ENCODE measurements at regions not wholly inside any gene's neighbourhood (a gene's known extent, or its start where the extent isn't known, plus 50 kb on each side); places are given as distances from the start of the nearest gene placed in this dataset.
"Not testable (repeated sequence)": the region's sequence is repeated elsewhere in the genome, so short reads cannot be mapped to it uniquely, and the experiment has no call there.

GRCh38 chr11:119586181-119586580 lies 142.8 kb downstream of the NECTIN1 start:
- ATAC-seq = no peak
- H3K4me1 Mint-ChIP-seq = peaks cover 8% of the 10 kb centered on the region
- H3K36me3 Mint-ChIP-seq = no peaks in the 10 kb centered on the region
- no peak for DNase-seq (ENCODE audit: low spot score in 2 of 2)
- no peak overlapping the region for H3K4me3 Mint-ChIP-seq
- no peaks in the 10 kb centered on the region for H3K9me3 Mint-ChIP-seq
- no peak overlapping the region for H3K27ac Mint-ChIP-seq

GRCh38 chr11:119585043-119585781 lies 143.8 kb downstream of the NECTIN1 start:
- H3K4me3 Mint-ChIP-seq = peak overlapping the region; percentile 22
- no peaks in the 10 kb centered on the region for H3K36me3 Mint-ChIP-seq
- no peaks in the 10 kb centered on the region for H3K9me3 Mint-ChIP-seq
- H3K27ac Mint-ChIP-seq = no peak overlapping the region
- ATAC-seq (no peak), DNase-seq (ENCODE audit: low spot score in 2 of 2) (no peak)
- H3K4me1 Mint-ChIP-seq = peaks cover 8% of the 10 kb centered on the region

GRCh38 chr11:119584193-119585042 lies 144.6 kb downstream of the NECTIN1 start:
- no peaks in the 10 kb centered on the region for H3K36me3 Mint-ChIP-seq
- H3K4me1 Mint-ChIP-seq = peaks cover 8% of the 10 kb centered on the region
- no peak overlapping the region for H3K27ac Mint-ChIP-seq
- peak overlapping the region; percentile 22 for H3K4me3 Mint-ChIP-seq
- no peaks in the 10 kb centered on the region for H3K9me3 Mint-ChIP-seq
- DNase-seq (ENCODE audit: low spot score in 2 of 2) (no peak), ATAC-seq (peak; percentile 29)

- Mint-ChIP-seq H3K27ac (no peak overlapping the region), H3K36me3 (no peaks in the 10 kb centered on the region), H3K4me3 (no peak overlapping the region), H3K4me1 (peaks cover 8% of the 10 kb centered on the region), H3K9me3 (no peaks in the 10 kb centered on the region)
- ATAC-seq = no peak
- DNase-seq (ENCODE audit: low spot score in 2 of 2) = no peak
Observed at GRCh38 chr11:119583585-119583984, 145.4 kb downstream of the NECTIN1 start.

GRCh38 chr11:119581396-119581795 lies 147.6 kb downstream of the NECTIN1 start:
- H3K27ac Mint-ChIP-seq, H3K4me1 Mint-ChIP-seq: not testable (repeated sequence)

GRCh38 chr11:119580751-119581150 lies 148.2 kb downstream of the NECTIN1 start:
- no peaks in the 10 kb centered on the region for H3K9me3 Mint-ChIP-seq
- peaks cover 8% of the 10 kb centered on the region for H3K4me1 Mint-ChIP-seq
- no peak for ATAC-seq
- H3K4me3 Mint-ChIP-seq = no peak overlapping the region
- H3K36me3 Mint-ChIP-seq = no peaks in the 10 kb centered on the region
- DNase-seq (ENCODE audit: low spot score in 2 of 2) = no peak
- no peak overlapping the region for H3K27ac Mint-ChIP-seq

More at GRCh38 chr11:119581396-119581795, 147.6 kb downstream of the NECTIN1 start:
- not testable (repeated sequence) for H3K4me3 Mint-ChIP-seq; H3K9me3 Mint-ChIP-seq; DNase-seq (ENCODE audit: low spot score in 2 of 2); H3K36me3 Mint-ChIP-seq; ATAC-seq

- Mint-ChIP-seq H3K36me3 (no peaks in the 10 kb centered on the region), H3K9me3 (no peaks in the 10 kb centered on the region), H3K4me1 (peaks cover 8% of the 10 kb centered on the region), H3K4me3 (no peak overlapping the region), H3K27ac (no peak overlapping the region)
- no peak for DNase-seq (ENCODE audit: low spot score in 2 of 2)
- no peak for ATAC-seq
Observed at GRCh38 chr11:119580081-119580480, 148.9 kb downstream of the NECTIN1 start.

- Mint-ChIP-seq H3K4me1 (no peaks in the 10 kb centered on the region), H3K4me3 (no peak overlapping the region), H3K36me3 (no peaks in the 10 kb centered on the region), H3K9me3 (no peaks in the 10 kb centered on the region), H3K27ac (no peak overlapping the region)
- DNase-seq (ENCODE audit: low spot score in 2 of 2) = no peak
- no peak for ATAC-seq
Observed at GRCh38 chr11:119578521-119579191, 150.3 kb downstream of the NECTIN1 start.

- ATAC-seq (no peak), DNase-seq (ENCODE audit: low spot score in 2 of 2) (no peak)
- H3K4me3 Mint-ChIP-seq = no peak overlapping the region
- no peaks in the 10 kb centered on the region for H3K36me3 Mint-ChIP-seq
- no peaks in the 10 kb centered on the region for H3K4me1 Mint-ChIP-seq
- H3K9me3 Mint-ChIP-seq = no peaks in the 10 kb centered on the region
- no peak overlapping the region for H3K27ac Mint-ChIP-seq
Observed at GRCh38 chr11:119573858-119574257, 150.9 kb upstream of the THY1 start.

- no peak for ATAC-seq
- Mint-ChIP-seq H3K4me1 (no peaks in the 10 kb centered on the region), H3K36me3 (no peaks in the 10 kb centered on the region), H3K27ac (no peak overlapping the region), H3K4me3 (no peak overlapping the region), H3K9me3 (no peaks in the 10 kb centered on the region)
- no peak for DNase-seq (ENCODE audit: low spot score in 2 of 2)
Observed at GRCh38 chr11:119572481-119573424, 149.8 kb upstream of the THY1 start.

- no peak overlapping the region for H3K4me3 Mint-ChIP-seq
- H3K4me1 Mint-ChIP-seq = no peaks in the 10 kb centered on the region
Observed at GRCh38 chr11:119571311-119571710, 148.3 kb upstream of the THY1 start.

GRCh38 chr11:119567688-119568582 lies 145.0 kb upstream of the THY1 start:
- Mint-ChIP-seq H3K9me3 (no peaks in the 10 kb centered on the region), H3K4me1 (no peaks in the 10 kb centered on the region), H3K4me3 (no peak overlapping the region), H3K27ac (no peak overlapping the region), H3K36me3 (no peaks in the 10 kb centered on the region)
- DNase-seq (ENCODE audit: low spot score in 2 of 2) (no peak), ATAC-seq (no peak)

More at GRCh38 chr11:119571311-119571710, 148.3 kb upstream of the THY1 start:
- DNase-seq (ENCODE audit: low spot score in 2 of 2) (no peak), ATAC-seq (no peak)
- Mint-ChIP-seq H3K27ac (no peak overlapping the region), H3K9me3 (no peaks in the 10 kb centered on the region), H3K36me3 (no peaks in the 10 kb centered on the region)

GRCh38 chr11:119566319-119566718 lies 143.3 kb upstream of the THY1 start:
- Mint-ChIP-seq H3K4me1 (no peaks in the 10 kb centered on the region), H3K36me3 (no peaks in the 10 kb centered on the region), H3K9me3 (no peaks in the 10 kb centered on the region), H3K27ac (no peak overlapping the region), H3K4me3 (no peak overlapping the region)
- ATAC-seq (no peak), DNase-seq (ENCODE audit: low spot score in 2 of 2) (no peak)

- H3K9me3 Mint-ChIP-seq; H3K4me1 Mint-ChIP-seq; H3K4me3 Mint-ChIP-seq; DNase-seq (ENCODE audit: low spot score in 2 of 2); H3K27ac Mint-ChIP-seq; H3K36me3 Mint-ChIP-seq; ATAC-seq: not testable (repeated sequence)
Observed at GRCh38 chr11:119565693-119566092, 142.7 kb upstream of the THY1 start.
